Mucosa of descending colon (tissue), 3 donors: ENCODE measurements at regions not wholly inside any gene's neighbourhood (a gene's known extent, or its start where the extent isn't known, plus 50 kb on each side); places are given as distances from the start of the nearest gene placed in this dataset.

ENCODE experiments used
- ATAC-seq: fragments of 200-7000 bp; cut with Tn5 transposase; one replicate; pipeline ENCODE4 v1.9.1; 2020; ENCODE audit warnings: mild to moderate bottlenecking, moderate library complexity
- DNase-seq, 3 donors: peaks; one replicate each; pipeline ENCODE4 v3.0.0-alpha.2; 2020
- H3K36me3 ChIP-seq: fragments of 200-600 bp; one replicate; pipeline ENCODE4 v1.8.0; 2021; ENCODE audit warnings: low read depth, mild to moderate bottlenecking
- H3K4me1 ChIP-seq: fragments of 200-600 bp; one replicate; pipeline ENCODE4 v1.8.0; 2021; ENCODE audit warnings: low read depth, mild to moderate bottlenecking
- H3K4me3 ChIP-seq: fragments of 200-600 bp; one replicate; pipeline ENCODE4 v1.8.0; 2021; ENCODE audit warnings: mild to moderate bottlenecking
- H3K9me3 ChIP-seq: fragments of 200-600 bp; one replicate; pipeline ENCODE4 v1.8.0; 2021; ENCODE audit warnings: mild to moderate bottlenecking
- intact Hi-C, 2 donors: fragments of 100-400 bp; cut with DNase I in 1 of 2; cut with micrococcal nuclease in 1 of 2; formaldehyde crosslinking; loops; one replicate each; pipeline versions ENCODE4 v1.11.0 to v1.11.1; 2022; cut with DNase I, micrococcal nuclease
- TF ChIP-seq, protein P1 (sequence below): fragments of 200-600 bp; IDR thresholded peaks from one replicate; pipeline ENCODE4 v1.8.0; 2022; ENCODE audit warnings: antibody characterized with exemption, mild to moderate bottlenecking
- donor health status: DM: no; HTN: no; CAD: no; lungs with moderate emphysema.
- donor health status: DM: no; HTN: no; CAD: no.
- donor health status: DM: no; HTN: yes; CAD: no.

DNA sequence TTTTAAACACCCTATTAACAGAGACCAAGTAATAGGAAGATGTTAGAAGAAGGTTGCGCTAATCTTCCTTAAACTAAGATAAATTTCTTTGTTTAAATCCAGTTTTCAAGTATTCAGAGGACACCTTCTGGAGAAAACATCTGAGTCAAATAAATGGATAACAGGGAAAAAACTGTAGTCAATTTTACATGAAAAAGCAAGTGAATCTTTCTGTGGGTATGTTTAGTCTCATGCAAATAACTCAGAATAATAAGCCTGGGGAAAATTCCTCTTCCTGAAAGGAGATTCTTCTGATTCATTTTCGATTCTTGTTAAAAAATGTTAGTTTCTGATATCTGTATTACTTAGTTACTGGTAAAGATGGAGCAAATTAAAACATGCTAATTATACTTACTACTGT is 145.5 kb downstream of the CTH start:
- no peak for ATAC-seq
- H3K4me1 ChIP-seq, result no peaks in the 10 kb centered on the region
- TF ChIP-seq, protein P1, sequence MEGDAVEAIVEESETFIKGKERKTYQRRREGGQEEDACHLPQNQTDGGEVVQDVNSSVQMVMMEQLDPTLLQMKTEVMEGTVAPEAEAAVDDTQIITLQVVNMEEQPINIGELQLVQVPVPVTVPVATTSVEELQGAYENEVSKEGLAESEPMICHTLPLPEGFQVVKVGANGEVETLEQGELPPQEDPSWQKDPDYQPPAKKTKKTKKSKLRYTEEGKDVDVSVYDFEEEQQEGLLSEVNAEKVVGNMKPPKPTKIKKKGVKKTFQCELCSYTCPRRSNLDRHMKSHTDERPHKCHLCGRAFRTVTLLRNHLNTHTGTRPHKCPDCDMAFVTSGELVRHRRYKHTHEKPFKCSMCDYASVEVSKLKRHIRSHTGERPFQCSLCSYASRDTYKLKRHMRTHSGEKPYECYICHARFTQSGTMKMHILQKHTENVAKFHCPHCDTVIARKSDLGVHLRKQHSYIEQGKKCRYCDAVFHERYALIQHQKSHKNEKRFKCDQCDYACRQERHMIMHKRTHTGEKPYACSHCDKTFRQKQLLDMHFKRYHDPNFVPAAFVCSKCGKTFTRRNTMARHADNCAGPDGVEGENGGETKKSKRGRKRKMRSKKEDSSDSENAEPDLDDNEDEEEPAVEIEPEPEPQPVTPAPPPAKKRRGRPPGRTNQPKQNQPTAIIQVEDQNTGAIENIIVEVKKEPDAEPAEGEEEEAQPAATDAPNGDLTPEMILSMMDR, result no peak
- no peak overlapping the region for H3K4me3 ChIP-seq
- no peaks in the 10 kb centered on the region for H3K9me3 ChIP-seq
- no peak for DNase-seq
- intact Hi-C loops, result no loop called here
- H3K36me3 ChIP-seq, result no peaks in the 10 kb centered on the region

DNA sequence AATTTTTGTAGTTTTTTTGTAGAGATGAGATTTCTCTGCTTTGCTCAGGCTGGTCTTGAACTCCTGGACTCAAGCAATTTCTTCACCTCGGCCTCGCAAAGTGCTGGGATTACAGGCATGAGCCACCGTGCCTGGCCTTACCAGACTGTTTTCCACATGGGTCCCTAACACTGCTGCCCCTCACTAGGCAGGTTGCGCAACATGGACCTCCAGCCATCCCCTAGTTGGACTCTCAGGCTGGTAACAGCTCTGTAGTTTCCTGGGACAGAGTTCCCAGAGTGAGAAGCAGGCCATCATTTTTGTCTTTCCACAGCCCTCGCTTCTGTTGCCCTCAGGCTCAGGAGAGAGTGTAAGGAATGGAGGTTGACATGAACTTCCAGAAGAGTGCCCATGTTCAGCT is 156.1 kb downstream of the CTH start:
- TF ChIP-seq, protein P1, result no peak
- ATAC-seq (no peak), DNase-seq (no peak)
- H3K36me3 ChIP-seq, result no peaks in the 10 kb centered on the region
- H3K4me3 ChIP-seq, result no peak overlapping the region
- no peaks in the 10 kb centered on the region for H3K9me3 ChIP-seq
- intact Hi-C loops, result no loop called here
- no peaks in the 10 kb centered on the region for H3K4me1 ChIP-seq

DNA sequence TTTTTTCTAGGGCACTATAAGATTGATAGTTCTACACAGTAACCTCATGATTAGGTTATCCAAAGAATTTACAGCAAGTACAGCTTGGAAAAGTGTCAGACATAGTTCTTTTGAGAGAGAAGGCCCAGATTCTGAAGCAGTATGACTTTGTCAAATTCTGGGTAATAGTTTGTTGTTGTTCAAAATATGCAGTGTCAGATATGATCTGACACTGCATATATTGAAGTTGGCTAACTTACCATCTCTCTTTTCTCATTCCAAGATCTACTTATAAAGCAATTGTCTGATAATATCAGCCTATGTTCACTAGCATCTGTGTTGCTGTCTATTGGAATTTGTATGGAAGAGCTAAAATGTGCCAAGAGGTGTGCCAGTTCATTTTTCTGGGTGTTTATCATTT is 160.1 kb downstream of the CTH start:
- H3K9me3 ChIP-seq, result no peaks in the 10 kb centered on the region
- TF ChIP-seq, protein P1, result no peak
- no peaks in the 10 kb centered on the region for H3K4me1 ChIP-seq
- ATAC-seq, result no peak
- intact Hi-C loops, result no loop called here
- H3K4me3 ChIP-seq, result no peak overlapping the region
- H3K36me3 ChIP-seq, result no peaks in the 10 kb centered on the region
- no peak for DNase-seq

DNA sequence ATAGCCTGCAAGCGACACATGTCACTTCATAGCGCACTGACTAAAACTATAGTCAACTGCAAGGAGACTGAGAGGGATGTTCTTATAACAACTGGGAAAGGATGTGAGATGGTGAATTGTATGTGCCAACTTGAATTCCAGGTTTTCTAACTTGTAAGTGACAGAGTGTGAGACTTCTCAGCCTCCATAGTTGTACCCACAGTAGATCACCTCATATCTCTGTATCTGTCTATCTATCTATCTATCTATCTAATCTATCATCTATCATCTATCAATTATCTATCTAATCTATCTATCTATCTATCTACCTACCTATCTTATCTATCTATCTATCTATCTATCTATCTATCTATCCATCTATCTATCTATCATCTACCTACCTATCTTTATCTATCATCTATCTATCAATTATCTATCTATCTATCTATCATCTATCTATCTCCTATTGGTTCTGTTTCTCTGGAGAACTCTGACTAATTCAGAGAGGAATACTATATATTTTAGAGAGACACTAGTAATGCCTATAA is 162.3 kb downstream of the CTH start:
- Histone ChIP-seq H3K4me3 (no peak overlapping the region), H3K4me1 (no peaks in the 10 kb centered on the region), H3K36me3 (no peaks in the 10 kb centered on the region), H3K9me3 (no peaks in the 10 kb centered on the region)
- no peak for ATAC-seq
- no peak for DNase-seq
- TF ChIP-seq, protein P1, result no peak
- intact Hi-C loops, result no loop called here

DNA sequence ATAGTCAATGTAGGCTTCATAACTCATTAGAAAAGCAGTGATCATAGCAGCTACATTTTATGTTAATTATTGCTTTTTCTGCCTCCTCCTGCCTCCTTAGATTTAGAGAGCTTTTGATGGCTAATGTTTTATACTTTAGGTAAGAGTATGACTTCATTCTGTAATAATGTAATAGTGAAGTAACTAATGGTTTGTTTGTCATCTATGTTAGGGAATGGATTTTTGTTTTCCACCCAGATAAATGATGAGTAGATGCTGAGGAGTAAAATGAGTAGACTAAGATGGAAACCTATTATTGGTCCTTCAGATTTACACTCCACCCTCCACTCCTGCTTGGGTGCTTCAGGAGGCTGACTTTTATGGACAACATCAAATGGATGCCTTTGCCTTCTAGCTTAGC is 170.6 kb downstream of the CTH start:
- TF ChIP-seq, protein P1, result no peak
- ATAC-seq, result no peak

DNA sequence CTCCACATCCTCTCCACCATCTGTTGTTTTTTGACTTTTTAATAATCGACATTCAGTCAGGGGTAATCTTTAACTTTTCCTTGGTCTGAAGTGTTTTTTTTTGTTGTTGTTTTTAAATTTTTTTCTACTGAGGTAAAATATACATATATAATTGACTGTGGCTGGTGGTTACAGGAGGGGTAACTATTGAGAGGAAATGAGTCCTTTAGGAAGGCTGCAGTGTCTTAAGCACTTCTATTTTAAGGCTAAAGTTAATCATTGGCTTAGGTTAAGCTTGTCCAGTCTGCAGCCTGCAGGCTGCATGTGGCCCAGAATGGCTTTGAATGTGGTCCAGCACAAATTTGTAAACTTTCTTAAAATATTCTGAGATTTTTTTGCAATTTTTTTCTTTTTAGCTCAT is 172.5 kb downstream of the CTH start:
- Histone ChIP-seq H3K36me3 (no peaks in the 10 kb centered on the region), H3K4me1 (no peaks in the 10 kb centered on the region), H3K4me3 (no peak overlapping the region), H3K9me3 (no peaks in the 10 kb centered on the region)
- TF ChIP-seq, protein P1, result no peak
- intact Hi-C loops, result no loop called here
- no peak for ATAC-seq
- DNase-seq, result no peak

More for the DNA sequence above, 170.6 kb downstream of the CTH start:
- no peaks in the 10 kb centered on the region for H3K36me3 ChIP-seq
- H3K9me3 ChIP-seq, result no peaks in the 10 kb centered on the region
- no peak overlapping the region for H3K4me3 ChIP-seq
- no peak for DNase-seq
- intact Hi-C loops, result no loop called here
- no peaks in the 10 kb centered on the region for H3K4me1 ChIP-seq
